Transverse colon (tissue), 4 donors: ENCODE measurements at regions not wholly inside any gene's neighbourhood (a gene's known extent, or its start where the extent isn't known, plus 50 kb on each side); places are given as distances from the start of the nearest gene placed in this dataset.

Experiments used
- DNase-seq: peaks from one replicate; pipeline ENCODE4 v3.0.0-alpha.2; 2019
- H3K27ac ChIP-seq, 4 donors: fragments of 200-600 bp; sonication (generic); 2 replicates each; pipeline ENCODE4 v1.5.1; 2016 to 2018; ENCODE audit warnings: inconsistent platforms in 4 of 4
- H3K27me3 ChIP-seq: fragments of 200-600 bp; sonication (generic); 2 replicates; pipeline ENCODE4 v1.5.1; 2017; ENCODE audit warnings: inconsistent platforms
- H3K36me3 ChIP-seq, 4 donors: fragments of 200-600 bp; sonication (generic); 2 replicates each; pipeline ENCODE4 v1.5.1; 2017 to 2019; ENCODE audit warnings: inconsistent platforms in 4 of 4
- H3K4me1 ChIP-seq, 4 donors: fragments of 200-600 bp; sonication (generic); 2 replicates each; pipeline ENCODE4 v1.5.1; 2017 to 2020; ENCODE audit warnings: inconsistent platforms in 4 of 4
- H3K4me3 ChIP-seq, 4 donors: fragments of 200-600 bp; sonication (generic); 1 replicate in 1 of 4; 2 replicates in 3 of 4; pipeline versions ENCODE4 v1.5.1 to v1.6.1; 2017 to 2019; ENCODE audit warnings: inconsistent platforms in 4 of 4
- H3K9me3 ChIP-seq, 2 donors: fragments of 200-600 bp; sonication (generic); 2 replicates each; pipeline ENCODE4 v1.5.1; 2017 to 2019; ENCODE audit warnings: inconsistent platforms in 2 of 2
- CTCF ChIP-seq, 5 experiments: fragments of 200-600 bp in 3 of 5; fragments of 450-650 bp in 2 of 5; sonication (generic) in 3 of 5; IDR thresholded peaks; 1 replicate in 2 of 5; 2 replicates in 3 of 5; pipeline ENCODE4 v1.5.1; 2016 to 2017; ENCODE audit warnings: antibody characterized with exemption in 5 of 5, inconsistent platforms in 3 of 5, mild to moderate bottlenecking in 2 of 5, moderate library complexity in 1 of 5
- EP300 ChIP-seq: sonication (generic); formaldehyde crosslinking; IDR thresholded peaks from one replicate; pipeline ENCODE4 v1.6.1; 2017; ENCODE audit warnings: antibody characterized with exemption, low read depth
- POLR2A ChIP-seq: fragments of 450-650 bp; IDR thresholded peaks from one replicate; pipeline ENCODE4 v1.6.1; 2016; ENCODE audit warnings: antibody characterized with exemption, mild to moderate bottlenecking, moderate library complexity
- POLR2AphosphoS5 ChIP-seq, 3 donors: sonication (generic); formaldehyde crosslinking; IDR thresholded peaks; one replicate each; pipeline ENCODE4 v1.6.1; 2016; ENCODE audit warnings: antibody characterized with exemption in 3 of 3
- WGBS, 2 donors: methylation state at CpG; one replicate each; pipeline ENCODE4 v1.1.5; 2018; ENCODE audit warnings: low coverage in 1 of 2; 5-methylcytosine and 5-hydroxymethylcytosine counted together
- in situ Hi-C, 4 donors: fragments of 200-750 bp; cut with MboI; loops; one replicate each; pipeline versions ENCODE4 v1.15.0 to v1.15.1; 2017; ENCODE audit warnings: low sequenced_read_pairs in 3 of 4, low pct_ligation_motif_present in 1 of 4, low pct_unique_long_range_greater_than_20kb in 1 of 4
- intact Hi-C: fragments of 100-400 bp; cut with DNase I; formaldehyde crosslinking; loops from one replicate; pipeline ENCODE4 v1.15.1; 2023; ENCODE audit warnings: low total_unique reads

- TF ChIP-seq POLR2AphosphoS5 (IDR thresholded peaks at IDR 0.05), result no peak
- no peak for TF ChIP-seq CTCF (IDR thresholded peaks at IDR 0.05)
- TF ChIP-seq EP300, result no peak
- TF ChIP-seq POLR2A, result no peak
- Histone ChIP-seq H3K36me3 (no peaks in the 10 kb centered on the region), H3K27me3 (no peaks in the 10 kb centered on the region), H3K27ac (no peak overlapping the region), H3K4me1 (no peaks in the 10 kb centered on the region), H3K4me3 (no peak overlapping the region), H3K9me3 (peaks cover 0 to 2% of the 10 kb centered on the region in 2 donors)
- WGBS, 2 donors, result 86 to 87% methylated on average over 4 of the region's 4 CpGs
- intact Hi-C loops (no loop called here), in situ Hi-C loops (no loop called here)
- no peak for DNase-seq
Measured at GRCh38 chr20:60906555-60906954, 345.5 kb upstream of the CDH4 start.

- Histone ChIP-seq H3K27ac (no peak overlapping the region), H3K9me3 (no peaks in the 10 kb centered on the region), H3K4me3 (no peak overlapping the region), H3K27me3 (no peaks in the 10 kb centered on the region), H3K36me3 (no peaks in the 10 kb centered on the region), H3K4me1 (no peaks in the 10 kb centered on the region)
- 59 to 64% methylated on average over 4 of the region's 4 CpGs for WGBS, 2 donors
- DNase-seq, result no peak
- in situ Hi-C loops (no loop called here), intact Hi-C loops (no loop called here)
- TF ChIP-seq EP300, result no peak
- TF ChIP-seq POLR2A, result no peak
- no peak for TF ChIP-seq POLR2AphosphoS5 (IDR thresholded peaks at IDR 0.05)
- TF ChIP-seq CTCF (IDR thresholded peaks at IDR 0.05), result no peak
Measured at GRCh38 chr20:60913298-60913697, 338.8 kb upstream of the CDH4 start.

- 33 to 70% methylated on average over 1 to 7 of the region's 7 CpGs for whole genome bisulfite sequencing, 2 donors
Measured at GRCh38 chr20:60921022-60921622, 330.9 kb upstream of the CDH4 start.

DNA sequence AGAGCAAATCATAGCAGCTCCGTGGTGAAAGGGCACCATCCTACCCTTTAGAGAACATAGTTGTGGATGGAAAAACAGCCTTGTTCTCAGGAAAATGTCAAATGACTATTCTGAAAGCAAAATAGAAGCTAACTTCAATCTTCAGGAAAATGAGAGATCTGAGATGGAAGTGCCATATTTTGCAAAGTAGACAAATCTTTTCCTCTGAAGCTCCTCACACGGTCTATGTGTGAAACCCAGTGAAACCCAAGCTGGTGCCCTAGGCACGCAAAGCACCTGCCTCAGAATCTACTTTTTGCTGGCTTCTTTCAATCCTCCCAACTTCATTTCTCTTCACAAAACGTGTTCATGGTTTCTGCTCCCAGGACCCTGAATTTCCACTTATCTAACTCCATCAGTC is 325.2 kb upstream of the CDH4 start:
- no peaks in the 10 kb centered on the region for H3K9me3 ChIP-seq
- DNase-seq, result no peak
- H3K36me3 ChIP-seq, result no peaks in the 10 kb centered on the region
- H3K4me3 ChIP-seq, result no peak overlapping the region
- H3K4me1 ChIP-seq, result no peaks in the 10 kb centered on the region
- no peaks in the 10 kb centered on the region for H3K27me3 ChIP-seq
- WGBS, 2 donors, result 53 to 77% methylated on average over 4 of the region's 4 CpGs
- TF ChIP-seq CTCF (IDR thresholded peaks at IDR 0.05) (no peak), POLR2A (no peak), POLR2AphosphoS5 (IDR thresholded peaks at IDR 0.05) (no peak), EP300 (no peak)
- intact Hi-C loops, result no loop called here
- in situ Hi-C loops, result loop anchor here in 1 of 4 donors (25.0 kb wide), 1 partner anchor 90 kb away; no protein-coding TSS in a partner anchor
- no peak overlapping the region for H3K27ac ChIP-seq

More at GRCh38 chr20:60921022-60921622, 330.9 kb upstream of the CDH4 start:
- H3K9me3 ChIP-seq, result no peaks in the 10 kb centered on the region
- H3K27me3 ChIP-seq, result no peaks in the 10 kb centered on the region
- no peak overlapping the region for H3K27ac ChIP-seq
- H3K36me3 ChIP-seq, result no peaks in the 10 kb centered on the region
- no peak overlapping the region for H3K4me3 ChIP-seq
- no peak for DNase-seq
- H3K4me1 ChIP-seq, result no peaks in the 10 kb centered on the region
- intact Hi-C loops (no loop called here), in situ Hi-C loops (no loop called here)
- TF ChIP-seq EP300 (no peak), POLR2AphosphoS5 (IDR thresholded peaks at IDR 0.05) (no peak)

DNA sequence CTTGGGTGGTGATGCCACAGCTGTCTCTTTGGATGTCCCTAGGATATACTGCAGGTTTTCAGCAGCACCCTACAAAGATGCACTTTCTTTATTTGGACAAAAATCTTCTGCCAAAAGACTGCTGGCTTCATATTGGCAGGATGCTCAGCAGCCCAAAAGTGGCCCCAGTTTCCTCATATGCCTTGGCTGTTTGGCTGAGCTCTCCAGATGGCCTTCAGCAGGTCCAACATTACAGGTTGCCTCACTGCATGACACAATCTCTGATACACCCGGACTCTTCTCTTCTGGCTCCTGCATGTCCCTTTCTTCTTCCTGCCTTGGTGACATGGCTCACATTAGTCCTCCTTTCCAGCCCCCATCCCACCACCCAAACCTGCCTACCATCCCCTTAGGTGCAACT is 323.7 kb upstream of the CDH4 start:
- no peaks in the 10 kb centered on the region for H3K36me3 ChIP-seq
- no peak overlapping the region for H3K27ac ChIP-seq
- in situ Hi-C loops (loop anchor here in 1 of 4 donors (25.0 kb wide), 1 partner anchor 91 kb away; no protein-coding TSS in a partner anchor), intact Hi-C loops (no loop called here)
- H3K9me3 ChIP-seq, result no peaks in the 10 kb centered on the region
- no peak overlapping the region for H3K4me3 ChIP-seq
- DNase-seq, result no peak
- no peaks in the 10 kb centered on the region for H3K27me3 ChIP-seq
- WGBS, 2 donors, result 88% methylated on average over 1 of the region's 1 CpG; no CpG with 5 or more reads in 1 of the 2 donors
- H3K4me1 ChIP-seq, result no peaks in the 10 kb centered on the region
- TF ChIP-seq EP300 (no peak), CTCF (IDR thresholded peaks at IDR 0.05) (no peak), POLR2AphosphoS5 (IDR thresholded peaks at IDR 0.05) (no peak), POLR2A (no peak)
